H9 (cell line): ENCODE measurements at regions not wholly inside any gene's neighbourhood (a gene's known extent, or its start where the extent isn't known, plus 50 kb on each side); places are given as distances from the start of the nearest gene placed in this dataset.
A peak's percentile ranks its signal among the peaks of the same experiment; 100 is the strongest.

Experiments used
- DNase-seq: peaks from one replicate; pipeline ENCODE4 v3.0.0-alpha.2; 2017
- H2AFZ ChIP-seq: one replicate; pipeline ENCODE4 v1.6.1; 2013; ENCODE audit warnings: mild to moderate bottlenecking, low read length, control low read depth, moderate library complexity
- H2AK5ac ChIP-seq: 2 replicates; pipeline ENCODE4 v1.6.1; 2013; ENCODE audit warnings: low read length, control low read depth, mixed read lengths; ENCODE audit not compliant: insufficient read length
- H2BK120ac ChIP-seq: one replicate; pipeline ENCODE4 v1.6.1; 2013; ENCODE audit warnings: low read depth, mild to moderate bottlenecking, low read length, control low read depth, inconsistent platforms; ENCODE audit not compliant: poor library complexity, severe bottlenecking
- H2BK12ac ChIP-seq: 2 replicates; pipeline ENCODE4 v1.6.1; 2013; ENCODE audit warnings: low read length, control low read depth, mixed read lengths, low read depth; ENCODE audit not compliant: insufficient read length
- H2BK15ac ChIP-seq: 2 replicates; pipeline ENCODE4 v1.6.1; 2013; ENCODE audit warnings: low read depth, low read length, control low read depth
- H2BK20ac ChIP-seq: one replicate; pipeline ENCODE4 v1.6.1; 2013; ENCODE audit warnings: low read depth, mild to moderate bottlenecking, low read length, control low read depth, inconsistent platforms; ENCODE audit not compliant: poor library complexity, severe bottlenecking
- H2BK5ac ChIP-seq: 2 replicates; pipeline ENCODE4 v1.6.1; 2013; ENCODE audit warnings: low read length, control low read depth, mixed read lengths; ENCODE audit not compliant: insufficient read length
- H3K14ac ChIP-seq: 2 replicates; pipeline ENCODE4 v1.6.1; 2013; ENCODE audit warnings: low read length, control low read depth; ENCODE audit not compliant: insufficient read depth
- H3K18ac ChIP-seq: 2 replicates; pipeline ENCODE4 v1.6.1; 2013; ENCODE audit warnings: low read depth, mild to moderate bottlenecking, mixed read lengths, low read length, control low read depth; ENCODE audit not compliant: insufficient read length
- H3K23ac ChIP-seq: 2 replicates; pipeline ENCODE4 v1.6.1; 2013; ENCODE audit warnings: low read length, control low read depth, mixed read lengths, low read depth; ENCODE audit not compliant: insufficient read length
- H3K23me2 ChIP-seq: 2 replicates; pipeline ENCODE4 v1.6.1; 2013; ENCODE audit warnings: low read depth, mild to moderate bottlenecking, mixed read lengths, low read length, control low read depth; ENCODE audit not compliant: insufficient read length, poor library complexity, severe bottlenecking
- H3K27ac ChIP-seq: 2 replicates; pipeline ENCODE4 v1.5.1; 2013; ENCODE audit warnings: low read length, control low read depth, mixed read lengths, low read depth; ENCODE audit not compliant: insufficient read length
- H3K27me3 ChIP-seq: 2 replicates; pipeline ENCODE4 v1.6.1; 2013; ENCODE audit warnings: low read length, control low read depth, inconsistent platforms; ENCODE audit not compliant: insufficient read depth
- H3K4ac ChIP-seq: 2 replicates; pipeline ENCODE4 v1.6.1; 2013; ENCODE audit warnings: low read depth, mild to moderate bottlenecking, control low read depth, inconsistent platforms, low read length, moderate library complexity
- H3K4me1 ChIP-seq: 2 replicates; pipeline ENCODE4 v1.6.1; 2013; ENCODE audit warnings: low read length, control low read depth, inconsistent platforms; ENCODE audit not compliant: insufficient read depth
- H3K4me2 ChIP-seq: 2 replicates; pipeline ENCODE4 v1.6.1; 2013; ENCODE audit warnings: low read length, control low read depth, mixed read lengths; ENCODE audit not compliant: insufficient read length, insufficient read depth
- H3K56ac ChIP-seq: 2 replicates; pipeline ENCODE4 v1.6.1; 2013; ENCODE audit warnings: low read depth, mild to moderate bottlenecking, mixed read lengths, low read length, control low read depth; ENCODE audit not compliant: insufficient read length
- H3K79me1 ChIP-seq: 2 replicates; pipeline ENCODE4 v1.6.1; 2013; ENCODE audit warnings: low read depth, mild to moderate bottlenecking, moderate library complexity, low read length, control low read depth, inconsistent platforms; ENCODE audit not compliant: insufficient read depth, poor library complexity, severe bottlenecking
- H3K79me2 ChIP-seq: 2 replicates; pipeline ENCODE4 v1.6.1; 2013; ENCODE audit warnings: low read length, control low read depth, inconsistent platforms; ENCODE audit not compliant: insufficient read depth
- H3K9ac ChIP-seq: 2 replicates; pipeline ENCODE4 v1.6.1; 2013; ENCODE audit warnings: low read length, control low read depth, mixed read lengths; ENCODE audit not compliant: insufficient read length; ENCODE audit errors: extremely low read depth
- H3K9me3 ChIP-seq: one replicate; pipeline ENCODE4 v1.6.1; 2013; ENCODE audit warnings: low read depth, low read length, inconsistent platforms; ENCODE audit not compliant: control insufficient read depth
- H3T11ph ChIP-seq: one replicate; pipeline ENCODE4 v1.6.1; 2013; ENCODE audit warnings: mild to moderate bottlenecking, low read length, control low read depth, inconsistent platforms
- H4K20me1 ChIP-seq: one replicate; pipeline ENCODE4 v1.6.1; 2013; ENCODE audit not compliant: control insufficient read depth, insufficient read length, insufficient read depth
- H4K5ac ChIP-seq: 2 replicates; pipeline ENCODE4 v1.6.1; 2013; ENCODE audit warnings: low read depth, mild to moderate bottlenecking, mixed read lengths, low read length, control low read depth; ENCODE audit not compliant: insufficient read length
- H4K8ac ChIP-seq: replicated peaks from 2 replicates; pipeline ENCODE4 v1.6.1; 2013; ENCODE audit warnings: low read length, control low read depth, mixed read lengths, low read depth; ENCODE audit not compliant: insufficient read length
- H4K91ac ChIP-seq: 2 replicates; pipeline ENCODE4 v1.6.1; 2013; ENCODE audit warnings: low read depth, mild to moderate bottlenecking, moderate library complexity, mixed read lengths, low read length, control low read depth; ENCODE audit not compliant: insufficient read length
- H3K27ac Mint-ChIP-seq, 3 experiments: 2 replicates in 2 of 3; 3 replicates in 1 of 3; pipeline ENCODE4 v1.8.0; 2020 to 2021; ENCODE audit warnings: mixed read lengths in 3 of 3, mild to moderate bottlenecking in 1 of 3, moderate library complexity in 1 of 3
- H3K27me3 Mint-ChIP-seq: 2 replicates; pipeline ENCODE4 v1.8.0; 2021; ENCODE audit warnings: low read depth, mild to moderate bottlenecking, moderate library complexity, mixed read lengths
- H3K36me3 Mint-ChIP-seq, 3 experiments: 2 replicates in 2 of 3; 3 replicates in 1 of 3; pipeline ENCODE4 v1.8.0; 2020 to 2021; ENCODE audit warnings: low read depth in 3 of 3, mixed read lengths in 3 of 3; ENCODE audit not compliant: insufficient read depth in 1 of 3
- H3K4me1 Mint-ChIP-seq, 2 experiments: 2 replicates each; pipeline ENCODE4 v1.8.0; 2020; ENCODE audit warnings: mixed read lengths in 2 of 2
- H3K4me3 Mint-ChIP-seq, 2 experiments: 2 replicates in 1 of 2; 3 replicates in 1 of 2; pipeline ENCODE4 v1.8.0; 2020 to 2021; ENCODE audit warnings: mild to moderate bottlenecking in 2 of 2, mixed read lengths in 2 of 2, moderate library complexity in 1 of 2
- H3K9me3 Mint-ChIP-seq, 2 experiments: 2 replicates in 1 of 2; 3 replicates in 1 of 2; pipeline ENCODE4 v1.8.0; 2020; ENCODE audit warnings: mild to moderate bottlenecking in 2 of 2, mixed read lengths in 2 of 2, moderate library complexity in 1 of 2
- WGBS: extraction: QIAGEN DNeasy Blood & Tissue Kit; methylation state at CpG from one replicate; pipeline ENCODE4 v1.1.7; 2013; ENCODE audit warnings: missing lambda C conversion rate, low lambda C conversion rate, mixed read lengths; ENCODE audit not compliant: insufficient read length; ENCODE audit errors: extremely low coverage; 5-methylcytosine and 5-hydroxymethylcytosine counted together
- TF ChIP-seq, protein P1 (sequence below): fragments of 200-600 bp; sonication (generic); conservative IDR thresholded peaks from 3 replicates; pipeline ENCODE4 v1.8.0; 2021; ENCODE audit warnings: antibody characterized with exemption, mild to moderate bottlenecking

DNA sequence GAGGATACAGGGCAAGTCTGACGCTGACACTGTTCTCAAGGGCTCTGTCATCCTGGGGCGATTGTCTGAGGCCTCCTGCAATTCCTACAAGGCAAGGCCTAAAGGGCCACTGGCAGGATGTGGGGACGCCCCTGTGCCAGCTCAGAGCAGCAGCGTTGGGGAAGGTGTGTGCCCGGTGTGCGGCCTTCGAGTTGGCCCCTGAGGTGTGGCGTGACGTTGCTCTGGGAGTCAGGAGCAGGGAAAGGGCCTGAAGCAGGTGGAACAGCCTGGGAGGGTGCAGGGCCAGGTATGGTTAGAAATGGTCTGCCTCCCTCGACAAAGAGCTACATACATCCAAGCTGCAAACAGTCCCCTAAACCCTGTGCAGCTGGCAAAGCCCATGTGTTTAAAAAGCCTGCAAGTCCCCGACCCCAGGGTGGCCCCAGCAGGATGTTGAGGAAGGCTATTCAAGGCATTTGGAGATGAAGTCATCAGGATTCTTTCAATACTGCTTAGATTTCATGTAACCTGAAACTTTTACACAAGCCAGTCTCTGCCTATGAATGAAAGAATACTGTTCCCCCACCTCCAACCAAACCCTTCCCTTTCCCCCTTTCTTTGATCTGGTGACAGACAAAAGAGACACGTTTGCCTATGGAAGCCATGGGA is 142.5 kb upstream of the TNS3 start:
- no peak overlapping the region for H3K14ac ChIP-seq
- Mint-ChIP-seq H3K27ac (peak overlapping the region in 2 of 3 experiments; percentile 45 to 88; a peak in 2 of 7 replicates), H3K9me3 (no peaks in the 10 kb centered on the region; a peak in 1 of 5 replicates), H3K36me3 (no peaks in the 10 kb centered on the region; a peak in 1 of 7 replicates), H3K4me1 (peaks cover 17 to 23% of the 10 kb centered on the region in 2 experiments), H3K4me3 (no peak overlapping the region), H3K27me3 (peaks cover 6% of the 10 kb centered on the region)
- H3K79me1 ChIP-seq: no peaks in the 10 kb centered on the region
- no peaks in the 10 kb centered on the region for H3K79me2 ChIP-seq
- no peak overlapping the region for H2AK5ac ChIP-seq
- H2AFZ ChIP-seq: no peak overlapping the region
- no peak overlapping the region for H3K4me2 ChIP-seq
- TF ChIP-seq, protein P1, sequence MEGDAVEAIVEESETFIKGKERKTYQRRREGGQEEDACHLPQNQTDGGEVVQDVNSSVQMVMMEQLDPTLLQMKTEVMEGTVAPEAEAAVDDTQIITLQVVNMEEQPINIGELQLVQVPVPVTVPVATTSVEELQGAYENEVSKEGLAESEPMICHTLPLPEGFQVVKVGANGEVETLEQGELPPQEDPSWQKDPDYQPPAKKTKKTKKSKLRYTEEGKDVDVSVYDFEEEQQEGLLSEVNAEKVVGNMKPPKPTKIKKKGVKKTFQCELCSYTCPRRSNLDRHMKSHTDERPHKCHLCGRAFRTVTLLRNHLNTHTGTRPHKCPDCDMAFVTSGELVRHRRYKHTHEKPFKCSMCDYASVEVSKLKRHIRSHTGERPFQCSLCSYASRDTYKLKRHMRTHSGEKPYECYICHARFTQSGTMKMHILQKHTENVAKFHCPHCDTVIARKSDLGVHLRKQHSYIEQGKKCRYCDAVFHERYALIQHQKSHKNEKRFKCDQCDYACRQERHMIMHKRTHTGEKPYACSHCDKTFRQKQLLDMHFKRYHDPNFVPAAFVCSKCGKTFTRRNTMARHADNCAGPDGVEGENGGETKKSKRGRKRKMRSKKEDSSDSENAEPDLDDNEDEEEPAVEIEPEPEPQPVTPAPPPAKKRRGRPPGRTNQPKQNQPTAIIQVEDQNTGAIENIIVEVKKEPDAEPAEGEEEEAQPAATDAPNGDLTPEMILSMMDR: no peak
- H3K56ac ChIP-seq: no peak overlapping the region
- no peak overlapping the region for H4K5ac ChIP-seq
- H2BK15ac ChIP-seq: no peak overlapping the region
- no peak overlapping the region for H3T11ph ChIP-seq
- no CpG with 5 or more reads among the region's 12 CpGs for WGBS
- no peak overlapping the region for H2BK20ac ChIP-seq
- no peak overlapping the region for H2BK5ac ChIP-seq
- no peak overlapping the region for H2BK12ac ChIP-seq
- H3K9me3 ChIP-seq: no peaks in the 10 kb centered on the region
- H4K91ac ChIP-seq: no peak overlapping the region
- no peak overlapping the region for H3K18ac ChIP-seq
- DNase-seq: peak; percentile 51
- H3K4ac ChIP-seq: no peak overlapping the region
- no peak overlapping the region for H3K27ac ChIP-seq
- no peaks in the 10 kb centered on the region for H4K20me1 ChIP-seq
- H2BK120ac ChIP-seq: no peak overlapping the region
- no peak overlapping the region for H3K9ac ChIP-seq
- H3K23me2 ChIP-seq: no peaks in the 10 kb centered on the region
- H3K27me3 ChIP-seq: no peaks in the 10 kb centered on the region
- H4K8ac ChIP-seq: no peak overlapping the region
- H3K23ac ChIP-seq: no peak overlapping the region
- peaks cover 6% of the 10 kb centered on the region; the same call in 1 of the 2 replicates for H3K4me1 ChIP-seq
